Bronchial epithelial cell (primary cell): ENCODE measurements at regions not wholly inside any gene's neighbourhood (a gene's known extent, or its start where the extent isn't known, plus 50 kb on each side); places are given as distances from the start of the nearest gene placed in this dataset.
"Not testable (repeated sequence)": the region's sequence is repeated elsewhere in the genome, so short reads cannot be mapped to it uniquely, and the experiment has no call there.

Experiments
- DNase-seq: peaks from one replicate; pipeline ENCODE4 v3.0.0-alpha.2; 2010; ENCODE audit warnings: low read depth
- FAIRE-seq: peaks from 2 replicates; lab custom pipeline; 2011; peaks lifted over from hg19 to GRCh38; lab: Jason Lieb, UNC
- H3K27me3 ChIP-seq: 2 replicates; pipeline ENCODE4 v1.5.1; 2011; ENCODE audit warnings: low read length; ENCODE audit not compliant: control insufficient read depth, insufficient read depth
- H3K36me3 ChIP-seq: 2 replicates; pipeline ENCODE4 v1.5.1; 2011; ENCODE audit warnings: low read length; ENCODE audit not compliant: control insufficient read depth, insufficient read depth
- H3K4me3 ChIP-seq: 2 replicates; pipeline ENCODE4 v1.5.1; 2011; ENCODE audit warnings: mild to moderate bottlenecking, low read depth, low read length, control low read depth
- CTCF ChIP-seq: IDR thresholded peaks from 2 replicates; pipeline ENCODE4 v1.5.1; 2011; ENCODE audit warnings: mild to moderate bottlenecking, moderate library complexity, low read length, control low read depth, inconsistent platforms; ENCODE audit not compliant: insufficient read depth, severe bottlenecking

- DNase-seq (no peak), FAIRE-seq (no peak)
- no peak overlapping the region for H3K4me3 ChIP-seq
- TF ChIP-seq CTCF, result no peak
- H3K36me3 ChIP-seq, result no peaks in the 10 kb centered on the region
- no peaks in the 10 kb centered on the region for H3K27me3 ChIP-seq
Observed at GRCh38 chr2:84231478-84231877, 227.6 kb downstream of the SUCLG1 start.

- no peaks in the 10 kb centered on the region for H3K27me3 ChIP-seq
- DNase-seq (no peak), FAIRE-seq (no peak)
- no peak overlapping the region for H3K4me3 ChIP-seq
- no peaks in the 10 kb centered on the region for H3K36me3 ChIP-seq
- no peak for TF ChIP-seq CTCF
Observed at GRCh38 chr2:84224121-84224520, 235.0 kb downstream of the SUCLG1 start.

GRCh38 chr2:84223191-84223590, 235.9 kb downstream of the SUCLG1 start:
- FAIRE-seq (no peak), DNase-seq (peak; percentile 15)
- H3K4me3 ChIP-seq, result no peak overlapping the region

GRCh38 chr2:84221102-84221501, 238.0 kb downstream of the SUCLG1 start:
- FAIRE-seq, result not testable (repeated sequence)

More at GRCh38 chr2:84223191-84223590, 235.9 kb downstream of the SUCLG1 start:
- Histone ChIP-seq H3K27me3 (no peaks in the 10 kb centered on the region), H3K36me3 (no peaks in the 10 kb centered on the region)
- no peak for TF ChIP-seq CTCF

GRCh38 chr2:84217456-84217855, 241.6 kb downstream of the SUCLG1 start:
- Histone ChIP-seq H3K4me3 (no peak overlapping the region), H3K27me3 (no peaks in the 10 kb centered on the region), H3K36me3 (no peaks in the 10 kb centered on the region)
- FAIRE-seq (peak; percentile 7), DNase-seq (no peak)
- no peak for TF ChIP-seq CTCF

More at GRCh38 chr2:84221102-84221501, 238.0 kb downstream of the SUCLG1 start:
- H3K27me3 ChIP-seq, DNase-seq, H3K4me3 ChIP-seq, H3K36me3 ChIP-seq: not testable (repeated sequence)

GRCh38 chr2:84214455-84214854, 244.6 kb downstream of the SUCLG1 start:
- no peaks in the 10 kb centered on the region for H3K36me3 ChIP-seq
- no peak for TF ChIP-seq CTCF
- FAIRE-seq, result no peak
- no peak for DNase-seq
- H3K27me3 ChIP-seq, result no peaks in the 10 kb centered on the region
- no peak overlapping the region for H3K4me3 ChIP-seq
